IMR-90 (cell line): ENCODE measurements at regions not wholly inside any gene's neighbourhood (a gene's known extent, or its start where the extent isn't known, plus 50 kb on each side); places are given as distances from the start of the nearest gene placed in this dataset.

Source experiments
- ATAC-seq: fragments of 200-7000 bp; cut with Tn5 transposase; 2 replicates; pipeline ENCODE4 v1.9.1; 2020; ENCODE audit warnings: low read depth, mild to moderate bottlenecking, moderate library complexity
- BruUV-seq: library from RNA; stranded (reverse); fragments of 400-500 nt; replicated peaks from 2 replicates; lab custom pipeline; 2021; lab: Mats Ljungman, UMichigan
- CTCF ChIA-PET: fragments of 300-600 bp; formaldehyde crosslinking; extraction: SDS; loops from one replicate; lab custom pipeline; 2021; ENCODE audit warnings: antibody characterized with exemption; lab: Yijun Ruan, JAX
- POLR2A ChIA-PET: fragments of 300-600 bp; sonication (Branson Sonifier 250); formaldehyde crosslinking; loops from one replicate; lab custom pipeline; 2022; ENCODE audit warnings: antibody characterized with exemption; ENCODE audit not compliant: unreplicated experiment; lab: Charles Lee
- DNase-seq: peaks from one replicate; pipeline ENCODE4 v3.0.0; 2013
- H2AFZ ChIP-seq: replicated peaks from 2 replicates; pipeline ENCODE3; 2013; ENCODE audit warnings: low read length, mild to moderate bottlenecking; ENCODE audit not compliant: poor library complexity
- H2AK5ac ChIP-seq: 2 replicates; pipeline ENCODE4 v1.6.1; 2013; ENCODE audit warnings: low read depth, low read length, inconsistent platforms
- H2AK9ac ChIP-seq: replicated peaks from 2 replicates; pipeline ENCODE3; 2013; ENCODE audit warnings: mild to moderate bottlenecking, low read depth, low read length, moderate library complexity; ENCODE audit not compliant: poor library complexity
- H2BK120ac ChIP-seq: 2 replicates; pipeline ENCODE4 v1.6.1; 2013; ENCODE audit warnings: low read depth, low read length, inconsistent platforms
- H2BK15ac ChIP-seq: 3 replicates; pipeline ENCODE4 v1.6.1; 2013; ENCODE audit warnings: low read depth, low read length, inconsistent platforms
- H2BK20ac ChIP-seq: 2 replicates; pipeline ENCODE4 v1.6.1; 2013; ENCODE audit warnings: low read depth, mild to moderate bottlenecking, inconsistent platforms, low read length, moderate library complexity
- H2BK5ac ChIP-seq: 2 replicates; pipeline ENCODE4 v1.6.1; 2013; ENCODE audit warnings: mild to moderate bottlenecking, low read depth, low read length, inconsistent platforms; ENCODE audit not compliant: poor library complexity, severe bottlenecking
- H3K14ac ChIP-seq: replicated peaks from 2 replicates; pipeline ENCODE4 v1.6.1; 2013; ENCODE audit warnings: low read depth, low read length, inconsistent platforms
- H3K18ac ChIP-seq: 2 replicates; pipeline ENCODE4 v1.6.1; 2013; ENCODE audit warnings: low read depth, low read length, control low read depth
- H3K23ac ChIP-seq: 2 replicates; pipeline ENCODE4 v1.6.1; 2013; ENCODE audit warnings: low read depth, low read length, inconsistent platforms
- H3K27ac ChIP-seq: 2 replicates; pipeline ENCODE4 v1.5.1; 2013; ENCODE audit warnings: mild to moderate bottlenecking, control low read depth, low read length; ENCODE audit not compliant: insufficient read depth
- H3K27me3 ChIP-seq: 2 replicates; pipeline ENCODE4 v1.6.1; 2013; ENCODE audit warnings: low read length; ENCODE audit not compliant: control insufficient read depth, insufficient read depth
- H3K36me3 ChIP-seq: 2 replicates; pipeline ENCODE4 v1.6.1; 2013; ENCODE audit warnings: low read length, mixed read lengths; ENCODE audit not compliant: control insufficient read depth, insufficient read depth
- H3K4ac ChIP-seq: 2 replicates; pipeline ENCODE4 v1.6.1; 2013; ENCODE audit warnings: low read depth, low read length, inconsistent platforms
- H3K4me1 ChIP-seq: 2 replicates; pipeline ENCODE4 v1.6.1; 2013; ENCODE audit warnings: low read length, mixed read lengths; ENCODE audit not compliant: control insufficient read depth, insufficient read depth
- H3K4me2 ChIP-seq: 2 replicates; pipeline ENCODE4 v1.6.1; 2013; ENCODE audit warnings: low read depth, mild to moderate bottlenecking, control low read depth, low read length, moderate library complexity
- H3K4me3 ChIP-seq: 2 replicates; pipeline ENCODE4 v1.5.1; 2013; ENCODE audit warnings: low read depth, mild to moderate bottlenecking, control low read depth, low read length, moderate library complexity; ENCODE audit not compliant: insufficient read depth
- H3K56ac ChIP-seq: 2 replicates; pipeline ENCODE4 v1.6.1; 2013; ENCODE audit warnings: low read length, inconsistent platforms; ENCODE audit not compliant: insufficient read depth; ENCODE audit errors: extremely low read depth
- H3K79me1 ChIP-seq, 2 experiments: 2 replicates each; pipeline ENCODE4 v1.6.1; 2013; ENCODE audit warnings: low read length in 2 of 2, inconsistent platforms in 1 of 2, low read depth in 1 of 2
- H3K9ac ChIP-seq: 2 replicates; pipeline ENCODE4 v1.6.1; 2013; ENCODE audit warnings: low read depth, low read length, control low read depth
- H3K9me1 ChIP-seq: 2 replicates; pipeline ENCODE4 v1.6.1; 2013; ENCODE audit warnings: low read length, inconsistent platforms; ENCODE audit not compliant: insufficient read depth
- H3K9me3 ChIP-seq: 2 replicates; pipeline ENCODE4 v1.6.1; 2013; ENCODE audit warnings: low read length; ENCODE audit not compliant: control insufficient read depth, insufficient read depth
- H4K20me1 ChIP-seq: 2 replicates; pipeline ENCODE4 v1.6.1; 2013; ENCODE audit warnings: low read length, inconsistent platforms; ENCODE audit not compliant: insufficient read depth
- H4K5ac ChIP-seq: 2 replicates; pipeline ENCODE4 v1.6.1; 2013; ENCODE audit warnings: mild to moderate bottlenecking, low read depth, low read length, control low read depth
- H4K8ac ChIP-seq, 2 experiments: 2 replicates each; pipeline ENCODE4 v1.6.1; 2013; ENCODE audit warnings: low read depth in 2 of 2, low read length in 2 of 2, control low read depth in 1 of 2, inconsistent platforms in 1 of 2
- H4K91ac ChIP-seq: 2 replicates; pipeline ENCODE4 v1.6.1; 2013; ENCODE audit warnings: low read depth, low read length, inconsistent platforms; ENCODE audit not compliant: insufficient read depth
- BHLHE40 ChIP-seq: fragments of 150-350 bp; IDR thresholded peaks from 2 replicates; pipeline ENCODE4 v1.6.1; 2016; ENCODE audit warnings: mild to moderate bottlenecking, low read depth, low read length
- CHD1 ChIP-seq: IDR thresholded peaks from 2 replicates; pipeline ENCODE4 v1.6.1; 2012; ENCODE audit warnings: low read depth, low read length, improper control_type of control experiment
- FOS ChIP-seq: fragments of 150-350 bp; IDR thresholded peaks from 2 replicates; pipeline ENCODE4 v1.6.1; 2016; ENCODE audit warnings: low read depth, low read length
- MAFK ChIP-seq: IDR thresholded peaks from 2 replicates; pipeline ENCODE4 v1.6.1; 2012; ENCODE audit warnings: low read depth, low read length, improper control_type of control experiment
- MAZ ChIP-seq: IDR thresholded peaks from 2 replicates; pipeline ENCODE4 v1.6.1; 2012; ENCODE audit warnings: low read depth, mild to moderate bottlenecking, low read length, improper control_type of control experiment, moderate library complexity, borderline replicate concordance
- MXI1 ChIP-seq: IDR thresholded peaks from 2 replicates; pipeline ENCODE4 v1.6.1; 2012; ENCODE audit warnings: low read depth, mild to moderate bottlenecking, low read length, moderate library complexity, borderline replicate concordance
- NFE2L2 ChIP-seq: fragments of 150-350 bp; IDR thresholded peaks from 2 replicates; pipeline ENCODE4 v1.6.1; 2016; ENCODE audit warnings: low read depth, mild to moderate bottlenecking, low read length
- POLR2A ChIP-seq: IDR thresholded peaks from 2 replicates; pipeline ENCODE4 v1.6.1; 2012; ENCODE audit warnings: mild to moderate bottlenecking, low read depth, low read length
- RAD21 ChIP-seq: IDR thresholded peaks from 2 replicates; pipeline ENCODE4 v1.6.1; 2012; ENCODE audit warnings: low read length, improper control_type of control experiment
- RCOR1 ChIP-seq: IDR thresholded peaks from 2 replicates; pipeline ENCODE4 v1.6.1; 2012; ENCODE audit warnings: mild to moderate bottlenecking, low read length, improper control_type of control experiment; ENCODE audit not compliant: insufficient replicate concordance
- SMC3 ChIP-seq: fragments of 150-350 bp; IDR thresholded peaks from 2 replicates; pipeline ENCODE4 v1.6.1; 2016; ENCODE audit warnings: low read depth, mild to moderate bottlenecking, antibody characterized with exemption, low read length, moderate library complexity
- WGBS, 2 experiments: methylation state at CpG; one replicate each; pipeline versions ENCODE4 v1.1.5 to v1.1.7; 2013; ENCODE audit warnings: missing lambda C conversion rate in 2 of 2; ENCODE audit not compliant: insufficient read length in 1 of 2; ENCODE audit errors: extremely low coverage in 2 of 2; 5-methylcytosine and 5-hydroxymethylcytosine counted together
- dilution Hi-C: fragments of 300-500 bp; cut with HindIII; formaldehyde crosslinking; loops from one replicate; pipeline ENCODE4 v1.14.3; 2018; ENCODE audit warnings: low sequenced_read_pairs; ENCODE audit not compliant: unreplicated experiment
- in situ Hi-C: fragments of 300-500 bp; cut with MboI; formaldehyde crosslinking; loops from 3 replicates; pipeline ENCODE4 v1.14.3; 2019; ENCODE audit warnings: low sequenced_read_pairs, inconsistent platforms, mixed read lengths
- intact Hi-C: fragments of 100-400 bp; cut with micrococcal nuclease; formaldehyde crosslinking; loops from 2 replicates; pipeline ENCODE4 v1.10.0; 2022
- TF ChIP-seq, protein P1 (sequence below): conservative IDR thresholded peaks from 2 replicates; pipeline ENCODE4 v1.5.1; 2012; ENCODE audit warnings: mild to moderate bottlenecking, low read depth, low read length, improper control_type of control experiment
- TF ChIP-seq, protein P2 (sequence below): fragments of 150-350 bp; IDR thresholded peaks from 2 replicates; pipeline ENCODE4 v1.6.1; 2016; ENCODE audit warnings: low read depth, mild to moderate bottlenecking, low read length, moderate library complexity, borderline replicate concordance
- TF ChIP-seq, protein P3 (sequence below): fragments of 150-350 bp; IDR thresholded peaks from 2 replicates; pipeline ENCODE4 v1.6.1; 2017; ENCODE audit warnings: mild to moderate bottlenecking, antibody characterized with exemption, low read length, low read depth

DNA sequence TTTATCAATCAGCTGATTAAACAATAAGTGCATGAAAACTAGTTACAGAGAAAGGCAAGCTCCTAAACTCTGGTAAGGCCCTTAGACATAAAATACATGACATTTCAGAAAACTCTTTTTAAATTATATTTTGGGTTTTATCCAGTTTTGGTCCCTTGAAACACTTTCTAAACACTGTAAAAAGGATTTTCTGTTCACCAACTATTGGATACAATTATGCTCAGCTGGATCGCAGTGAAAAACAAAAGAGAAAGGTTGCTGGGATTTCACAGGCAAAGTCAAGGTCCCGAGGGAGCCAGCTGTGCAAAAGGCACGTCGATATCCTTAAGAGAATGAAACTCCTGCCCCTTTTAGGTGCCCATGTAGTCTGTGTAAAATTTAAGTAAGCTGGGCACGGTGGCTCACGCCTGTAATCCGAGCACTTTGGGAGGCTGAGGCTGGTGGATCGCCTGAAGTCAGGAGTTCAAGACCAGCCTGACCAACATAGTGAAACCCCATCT lies 1018.4 kb upstream of the INTU start:
- H2AK5ac ChIP-seq = no peak overlapping the region
- no peaks in the 10 kb centered on the region for H3K27me3 ChIP-seq
- H3K9ac ChIP-seq = no peak overlapping the region
- no peak overlapping the region for H3K4me2 ChIP-seq
- in situ Hi-C loops (no loop called here), intact Hi-C loops (no loop called here), dilution Hi-C loops (no loop called here)
- H3K14ac ChIP-seq = no peak overlapping the region
- ATAC-seq (no peak), DNase-seq (no peak)
- no peak overlapping the region for H4K8ac ChIP-seq
- H3K4ac ChIP-seq = no peak overlapping the region
- H4K91ac ChIP-seq = no peak overlapping the region
- BruUV-seq = no TSS peak
- H3K4me3 ChIP-seq = no peak overlapping the region
- ChIA-PET POLR2A (no interaction called here), CTCF (interaction anchor here (0.6 to 1.0 kb wide), 2 partner anchors 10 to 560 kb away, joined by 3 to 5 read pairs; no protein-coding TSS in a partner anchor)
- no peaks in the 10 kb centered on the region for H3K9me3 ChIP-seq
- no peak overlapping the region for H2AK9ac ChIP-seq
- no peak overlapping the region for H3K27ac ChIP-seq
- no peak overlapping the region for H3K56ac ChIP-seq
- H3K4me1 ChIP-seq = no peaks in the 10 kb centered on the region
- no peak overlapping the region for H2BK5ac ChIP-seq
- no peaks in the 10 kb centered on the region for H4K20me1 ChIP-seq
- H3K23ac ChIP-seq = no peak overlapping the region
- H3K79me1 ChIP-seq = no peaks in the 10 kb centered on the region
- no peak overlapping the region for H3K18ac ChIP-seq
- H2AFZ ChIP-seq = no peak overlapping the region
- H3K9me1 ChIP-seq = 0 out of 2 replicates have a peak, but pooled peaks cover 2% of the 10 kb centered on the region
- H4K5ac ChIP-seq = no peak overlapping the region
- WGBS, 2 experiments = no CpG with 5 or more reads among the region's 8 CpGs
- H2BK20ac ChIP-seq = no peak overlapping the region
- no peak overlapping the region for H2BK15ac ChIP-seq
- H2BK120ac ChIP-seq = no peak overlapping the region
- TF ChIP-seq MXI1 (no peak), BHLHE40 (no peak), MAFK (no peak), POLR2A (no peak), RCOR1 (no peak), FOS (no peak), MAZ (no peak), RAD21 (no peak), CHD1 (no peak), SMC3 (no peak), NFE2L2 (no peak)
- TF ChIP-seq, protein P1, sequence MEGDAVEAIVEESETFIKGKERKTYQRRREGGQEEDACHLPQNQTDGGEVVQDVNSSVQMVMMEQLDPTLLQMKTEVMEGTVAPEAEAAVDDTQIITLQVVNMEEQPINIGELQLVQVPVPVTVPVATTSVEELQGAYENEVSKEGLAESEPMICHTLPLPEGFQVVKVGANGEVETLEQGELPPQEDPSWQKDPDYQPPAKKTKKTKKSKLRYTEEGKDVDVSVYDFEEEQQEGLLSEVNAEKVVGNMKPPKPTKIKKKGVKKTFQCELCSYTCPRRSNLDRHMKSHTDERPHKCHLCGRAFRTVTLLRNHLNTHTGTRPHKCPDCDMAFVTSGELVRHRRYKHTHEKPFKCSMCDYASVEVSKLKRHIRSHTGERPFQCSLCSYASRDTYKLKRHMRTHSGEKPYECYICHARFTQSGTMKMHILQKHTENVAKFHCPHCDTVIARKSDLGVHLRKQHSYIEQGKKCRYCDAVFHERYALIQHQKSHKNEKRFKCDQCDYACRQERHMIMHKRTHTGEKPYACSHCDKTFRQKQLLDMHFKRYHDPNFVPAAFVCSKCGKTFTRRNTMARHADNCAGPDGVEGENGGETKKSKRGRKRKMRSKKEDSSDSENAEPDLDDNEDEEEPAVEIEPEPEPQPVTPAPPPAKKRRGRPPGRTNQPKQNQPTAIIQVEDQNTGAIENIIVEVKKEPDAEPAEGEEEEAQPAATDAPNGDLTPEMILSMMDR = no peak
- TF ChIP-seq, protein P2, sequence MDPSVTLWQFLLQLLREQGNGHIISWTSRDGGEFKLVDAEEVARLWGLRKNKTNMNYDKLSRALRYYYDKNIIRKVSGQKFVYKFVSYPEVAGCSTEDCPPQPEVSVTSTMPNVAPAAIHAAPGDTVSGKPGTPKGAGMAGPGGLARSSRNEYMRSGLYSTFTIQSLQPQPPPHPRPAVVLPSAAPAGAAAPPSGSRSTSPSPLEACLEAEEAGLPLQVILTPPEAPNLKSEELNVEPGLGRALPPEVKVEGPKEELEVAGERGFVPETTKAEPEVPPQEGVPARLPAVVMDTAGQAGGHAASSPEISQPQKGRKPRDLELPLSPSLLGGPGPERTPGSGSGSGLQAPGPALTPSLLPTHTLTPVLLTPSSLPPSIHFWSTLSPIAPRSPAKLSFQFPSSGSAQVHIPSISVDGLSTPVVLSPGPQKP = no peak
- TF ChIP-seq, protein P3, sequence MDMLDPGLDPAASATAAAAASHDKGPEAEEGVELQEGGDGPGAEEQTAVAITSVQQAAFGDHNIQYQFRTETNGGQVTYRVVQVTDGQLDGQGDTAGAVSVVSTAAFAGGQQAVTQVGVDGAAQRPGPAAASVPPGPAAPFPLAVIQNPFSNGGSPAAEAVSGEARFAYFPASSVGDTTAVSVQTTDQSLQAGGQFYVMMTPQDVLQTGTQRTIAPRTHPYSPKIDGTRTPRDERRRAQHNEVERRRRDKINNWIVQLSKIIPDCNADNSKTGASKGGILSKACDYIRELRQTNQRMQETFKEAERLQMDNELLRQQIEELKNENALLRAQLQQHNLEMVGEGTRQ = no peak
- no peaks in the 10 kb centered on the region for H3K36me3 ChIP-seq
